Cerebellar cortex (tissue), 1 donor: ENCODE measurements at regions not wholly inside any gene's neighbourhood (a gene's known extent, or its start where the extent isn't known, plus 50 kb on each side); places are given as distances from the start of the nearest gene placed in this dataset.
"Not testable (repeated sequence)": the region's sequence is repeated elsewhere in the genome, so short reads cannot be mapped to it uniquely, and the experiment has no call there.

ENCODE experiments used
- DNase-seq: peaks from one replicate; pipeline ENCODE4 v3.0.0-alpha.2; 2015; ENCODE audit warnings: low spot score

DNA sequence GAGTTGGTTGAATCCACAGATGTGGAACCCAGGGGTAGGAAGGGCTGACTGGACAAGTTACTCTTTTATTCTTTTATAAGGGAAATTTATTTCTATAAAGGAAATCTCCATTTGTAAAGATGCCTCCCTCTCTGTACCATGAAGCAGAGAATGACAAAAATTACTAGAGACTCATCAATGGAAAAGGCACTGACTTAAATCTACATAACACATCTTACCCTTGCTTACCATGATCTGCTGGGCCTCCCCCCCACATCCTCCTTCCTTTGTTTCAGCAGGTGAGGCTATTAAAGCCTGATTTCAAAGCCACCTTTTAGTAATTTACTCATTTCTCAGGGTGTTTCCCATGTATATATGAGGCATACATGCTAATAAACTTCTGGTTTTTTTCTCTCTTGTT, 130.2 kb upstream of the HDDC2 start:
- DNase-seq = no peak

- no peak for DNase-seq
These were observed 131.2 kb upstream of the HDDC2 start for GRCh38 chr6:125432963-125433362.

DNA sequence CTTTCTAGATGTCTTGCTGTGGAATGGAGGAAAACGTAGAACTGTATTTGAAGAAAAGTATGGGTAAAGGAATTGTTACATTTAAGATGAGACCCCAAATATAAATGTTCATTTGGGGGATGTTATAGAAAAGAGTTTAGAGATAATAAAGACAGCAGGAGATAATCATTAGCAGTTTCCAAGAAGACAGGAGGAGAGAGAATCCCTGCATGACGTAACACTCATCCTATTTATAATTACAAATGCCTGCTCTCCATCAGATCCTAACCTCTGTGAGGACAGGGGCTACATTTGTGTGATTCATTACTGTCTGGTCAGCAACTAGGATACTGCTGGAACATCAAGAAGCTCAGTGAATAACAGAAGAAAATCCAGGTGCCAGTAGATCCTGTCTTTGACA, 133.0 kb upstream of the HDDC2 start:
- DNase-seq = no peak

DNA sequence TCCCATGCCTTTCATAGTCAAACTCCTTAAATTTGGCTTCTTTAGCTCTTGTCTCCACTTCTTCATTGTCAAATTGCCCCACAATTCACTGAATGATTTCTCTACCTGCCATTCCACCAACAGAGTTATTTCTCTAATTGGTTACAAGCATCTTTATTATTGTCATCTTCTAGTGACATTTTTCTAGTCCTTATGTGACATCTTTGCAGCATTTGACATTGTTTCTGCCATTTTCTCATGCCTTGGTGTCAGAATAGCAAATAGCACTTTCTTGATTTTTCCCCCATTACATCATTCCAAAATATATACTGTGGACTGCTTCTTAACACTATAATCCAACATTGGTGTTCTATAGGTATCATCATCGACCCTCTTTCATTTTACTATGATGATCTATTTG, 137.7 kb upstream of the HDDC2 start:
- DNase-seq = no peak

DNA sequence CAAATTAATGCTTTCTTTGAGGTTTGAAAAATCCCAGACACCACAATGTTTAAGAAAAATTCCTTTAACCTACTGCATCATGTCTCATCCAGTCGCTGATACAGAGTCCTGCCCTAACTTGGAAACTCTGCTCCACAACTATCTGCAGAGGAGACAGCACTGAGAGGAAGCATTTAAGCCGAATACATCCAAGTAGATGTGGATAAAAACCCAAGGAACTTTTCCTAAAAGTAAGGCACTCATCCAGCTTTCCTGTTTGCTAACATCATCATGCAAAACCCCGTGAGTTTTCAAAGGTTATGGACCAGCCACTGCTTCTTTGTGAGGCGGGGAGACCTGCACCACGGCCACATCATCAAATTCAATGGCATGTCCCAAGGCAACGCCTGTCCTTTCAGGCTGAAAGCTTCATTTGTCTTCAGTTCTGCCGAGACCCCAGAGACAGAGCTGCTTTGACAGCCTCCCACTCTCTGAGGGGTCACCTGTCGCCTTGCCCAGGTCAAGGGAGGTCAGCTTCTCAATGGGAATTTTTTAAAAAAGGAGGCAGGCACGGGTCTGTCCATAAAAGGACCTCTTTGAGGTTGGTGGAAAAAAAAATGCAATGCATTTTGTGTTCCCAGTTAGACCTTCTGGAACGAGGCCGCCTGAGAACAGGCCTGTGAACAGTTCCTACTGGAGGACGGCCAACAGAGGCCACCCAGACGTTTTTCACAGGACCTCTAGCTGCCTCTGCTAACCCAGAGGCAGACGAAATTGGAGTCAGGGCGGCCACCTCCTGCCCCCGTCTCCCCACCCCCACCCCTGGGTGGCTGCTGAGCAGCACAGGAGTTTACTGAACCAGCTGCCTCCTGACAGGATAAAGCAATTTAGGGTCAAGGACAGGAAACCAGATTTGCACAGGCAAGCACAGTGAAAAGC, 142.5 kb upstream of the HDDC2 start:
- peak; percentile 3 for DNase-seq

GRCh38 chr6:125445054-125445453, 143.3 kb upstream of the HDDC2 start:
- DNase-seq = no peak

DNA sequence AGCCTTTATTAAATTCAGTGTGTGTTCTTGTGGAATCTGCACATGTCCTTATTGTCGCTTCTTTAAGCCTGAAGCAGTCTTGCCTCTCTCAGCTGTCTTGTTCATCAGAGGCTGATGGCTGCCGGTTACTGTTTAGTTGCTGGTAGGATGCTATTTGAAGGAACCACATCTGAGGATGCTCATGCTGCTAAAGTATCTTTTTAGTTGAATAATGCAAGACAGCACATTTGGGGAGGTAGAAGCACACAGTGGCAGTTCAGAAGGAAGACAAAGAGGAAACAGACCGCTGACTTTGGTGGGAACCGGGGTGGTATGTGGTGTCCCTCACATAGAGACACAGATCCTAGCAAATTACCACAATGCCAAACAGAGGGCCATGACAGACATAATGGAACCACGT, 144.2 kb upstream of the HDDC2 start:
- no peak for DNase-seq

DNA sequence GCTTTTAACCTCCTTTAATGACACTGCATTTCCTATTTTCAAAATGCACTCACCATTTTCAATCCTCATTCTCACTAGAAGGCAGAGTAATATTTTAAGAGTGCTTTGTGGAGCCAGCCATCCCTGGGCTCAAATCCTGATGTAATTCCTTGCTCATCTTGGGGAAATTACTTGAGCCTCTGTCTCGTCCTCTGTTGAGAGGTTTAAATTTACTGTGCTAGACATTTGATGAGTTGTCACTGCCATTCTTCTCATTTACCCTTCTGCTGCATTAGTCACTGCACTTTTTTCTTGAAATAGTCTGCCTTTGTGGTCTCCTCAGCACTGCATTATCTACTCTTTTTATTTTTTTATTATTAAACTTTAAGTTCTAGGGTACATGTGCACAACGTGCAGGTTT, 150.0 kb upstream of the HDDC2 start:
- DNase-seq = no peak

- DNase-seq = no peak
These were observed 151.7 kb upstream of the HDDC2 start for GRCh38 chr6:125453516-125453915.

DNA sequence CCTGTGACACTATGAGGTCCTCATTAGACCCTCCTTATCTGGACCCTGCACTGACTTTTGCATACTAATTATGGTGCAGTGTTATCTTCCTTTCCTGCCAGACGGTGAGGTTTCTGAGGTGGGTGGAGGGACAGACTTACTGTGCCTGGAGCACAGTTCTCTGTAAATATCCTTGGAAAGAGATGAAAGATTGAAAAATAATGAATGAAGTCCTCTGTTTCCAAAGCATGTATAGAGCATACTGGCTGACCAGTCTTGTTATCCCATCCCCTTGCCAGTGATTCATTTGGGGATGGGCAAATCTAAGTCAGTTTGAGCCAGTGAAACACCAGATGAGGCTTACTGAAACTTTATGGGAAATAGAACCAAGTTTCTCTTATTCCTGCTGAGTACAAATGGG, 152.6 kb upstream of the HDDC2 start:
- DNase-seq = no peak

DNA sequence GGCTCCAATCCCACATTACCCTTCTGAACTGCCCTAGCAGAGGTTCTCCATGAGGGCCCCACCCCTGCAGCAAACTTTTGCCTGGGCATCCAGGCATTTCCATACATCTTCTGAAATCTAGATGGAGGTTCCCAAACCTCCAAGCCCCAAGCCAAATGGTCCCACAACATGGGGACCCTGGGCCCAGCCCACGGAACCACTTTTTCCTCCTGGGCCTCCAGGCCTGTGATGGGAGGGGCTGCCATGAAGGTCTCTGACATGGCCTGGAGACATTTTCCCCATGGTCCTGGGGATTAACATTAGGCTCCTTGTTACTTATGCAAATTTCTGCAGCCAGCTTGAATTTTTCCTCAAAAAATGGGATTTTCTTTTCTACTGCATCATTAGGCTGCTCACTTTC, 156.7 kb upstream of the HDDC2 start:
- DNase-seq = not testable (repeated sequence)

DNA sequence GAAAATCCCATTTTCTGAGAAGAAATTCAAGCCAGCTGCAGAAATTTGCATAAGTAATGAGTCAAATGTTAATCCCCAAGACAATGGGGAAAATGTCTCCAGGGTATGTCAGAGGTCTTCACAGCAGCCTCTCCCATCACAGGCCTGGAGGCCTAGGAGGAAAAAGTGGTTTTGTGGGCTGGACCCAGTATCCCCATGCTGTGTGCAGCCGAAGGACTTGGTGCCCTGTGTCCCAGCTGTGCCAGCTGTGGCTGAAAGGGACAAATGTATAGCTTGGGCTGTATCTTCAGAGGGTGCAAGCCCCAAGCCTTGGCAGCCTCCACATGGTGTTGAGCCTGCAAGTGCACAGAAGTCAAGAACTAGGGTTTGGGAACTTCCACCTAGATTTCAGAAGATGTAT, 163.6 kb upstream of the HDDC2 start:
- not testable (repeated sequence) for DNase-seq

GRCh38 chr6:125469915-125470314, 168.1 kb upstream of the HDDC2 start:
- no peak for DNase-seq

- no peak for DNase-seq
These were observed 169.9 kb upstream of the HDDC2 start for GRCh38 chr6:125471667-125472066.

GRCh38 chr6:125474061-125474460, 172.3 kb upstream of the HDDC2 start:
- DNase-seq = no peak

DNA sequence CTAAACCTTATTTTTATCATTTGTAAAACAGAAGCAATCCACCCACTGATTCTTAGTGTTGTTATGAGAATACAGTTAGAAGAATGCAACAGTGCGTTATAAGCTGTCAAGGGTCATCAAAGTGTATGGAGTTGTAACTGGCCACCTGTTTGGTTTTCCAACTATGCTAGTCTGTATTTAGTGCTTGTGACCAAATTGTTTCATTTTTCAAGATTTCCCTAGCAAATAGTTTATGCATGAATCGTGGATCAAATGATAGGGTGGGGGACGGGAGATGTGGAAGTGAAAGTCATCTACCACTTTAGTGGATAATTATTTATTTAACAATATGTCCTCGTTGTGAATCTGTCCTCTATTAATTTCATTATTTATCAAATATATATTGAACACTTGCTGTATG, 175.4 kb upstream of the HDDC2 start:
- DNase-seq = no peak

GRCh38 chr6:125477844-125478243, 176.1 kb upstream of the HDDC2 start:
- DNase-seq = no peak

DNA sequence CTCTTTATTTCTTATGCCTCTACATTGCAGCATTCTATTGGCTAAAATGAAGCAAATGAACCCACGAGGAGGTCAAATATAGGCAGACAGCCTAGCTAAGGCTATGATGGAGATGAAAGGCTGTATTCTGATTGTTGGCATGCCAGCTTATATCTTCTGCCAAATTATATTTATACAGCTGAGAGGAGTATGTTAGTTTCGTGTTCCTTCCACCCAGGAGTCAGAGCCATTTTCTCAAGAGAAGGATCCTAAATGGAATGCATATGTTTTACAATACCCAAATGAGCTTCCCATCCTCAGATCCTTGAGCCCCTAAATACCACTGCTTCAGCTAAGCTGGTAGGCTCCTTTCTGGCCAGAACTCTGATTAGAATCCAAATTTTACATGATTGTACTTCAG, 178.4 kb upstream of the HDDC2 start:
- no peak for DNase-seq

DNA sequence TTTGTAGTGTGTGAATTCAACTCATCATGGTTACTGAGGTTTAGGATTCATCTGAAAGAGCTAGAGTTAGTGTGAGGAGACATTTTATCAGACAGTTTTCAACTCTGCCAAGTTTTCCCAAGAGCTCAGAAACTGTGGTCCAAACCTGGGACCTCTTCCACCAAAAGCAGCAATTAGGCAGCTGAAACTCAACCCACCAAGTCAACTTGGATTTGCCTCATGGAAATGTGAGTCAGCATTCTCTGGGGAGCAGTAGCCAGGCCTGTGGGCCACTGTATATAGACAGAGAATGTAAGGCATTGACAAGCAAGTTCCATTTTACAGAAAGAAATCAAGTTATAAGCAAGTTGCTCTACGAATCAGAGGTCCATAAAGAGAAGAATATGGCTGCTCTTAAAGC, 178.8 kb upstream of the HDDC2 start:
- DNase-seq = no peak

DNA sequence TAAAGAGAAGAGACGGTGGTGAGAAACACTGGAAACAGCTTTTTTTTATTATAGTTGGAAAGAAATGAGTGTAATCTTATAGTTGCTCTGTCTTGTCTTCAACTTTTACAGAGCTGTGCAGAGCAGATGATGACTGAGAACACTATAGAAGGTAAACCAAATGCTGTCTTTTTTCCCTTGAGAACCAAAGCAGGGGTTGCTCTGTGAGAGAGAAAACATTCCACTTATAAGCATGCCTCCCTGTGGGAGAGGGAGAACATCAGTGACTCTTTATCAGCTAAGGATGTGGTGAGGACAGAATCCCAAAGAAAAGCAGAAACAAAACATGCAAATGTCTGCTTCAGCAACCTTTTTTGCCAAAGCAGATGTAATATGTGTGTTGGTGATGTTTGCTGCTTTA, 179.3 kb upstream of the HDDC2 start:
- no peak for DNase-seq

GRCh38 chr6:125485757-125486156, 184.0 kb upstream of the HDDC2 start:
- DNase-seq = no peak

DNA sequence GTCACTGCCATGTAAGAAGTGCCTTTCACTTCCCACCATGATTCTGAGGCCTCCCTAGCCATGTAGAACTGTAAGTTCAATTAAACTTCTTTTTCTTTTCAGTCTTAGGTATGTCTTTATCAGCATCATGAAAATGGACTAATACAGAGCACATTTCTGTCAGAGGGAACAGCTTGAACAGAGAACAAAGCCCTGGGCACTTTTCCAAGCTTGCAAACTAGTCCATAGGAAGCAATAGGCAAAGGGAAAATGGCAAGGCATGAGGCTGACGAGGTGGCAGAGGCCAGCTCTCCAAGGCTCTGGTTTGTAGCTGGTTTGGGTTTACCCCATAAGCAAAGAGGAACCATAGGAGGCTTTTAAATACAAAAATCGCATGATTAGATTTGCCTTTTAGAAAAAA, 185.1 kb upstream of the HDDC2 start:
- DNase-seq = peak; percentile 56

DNA sequence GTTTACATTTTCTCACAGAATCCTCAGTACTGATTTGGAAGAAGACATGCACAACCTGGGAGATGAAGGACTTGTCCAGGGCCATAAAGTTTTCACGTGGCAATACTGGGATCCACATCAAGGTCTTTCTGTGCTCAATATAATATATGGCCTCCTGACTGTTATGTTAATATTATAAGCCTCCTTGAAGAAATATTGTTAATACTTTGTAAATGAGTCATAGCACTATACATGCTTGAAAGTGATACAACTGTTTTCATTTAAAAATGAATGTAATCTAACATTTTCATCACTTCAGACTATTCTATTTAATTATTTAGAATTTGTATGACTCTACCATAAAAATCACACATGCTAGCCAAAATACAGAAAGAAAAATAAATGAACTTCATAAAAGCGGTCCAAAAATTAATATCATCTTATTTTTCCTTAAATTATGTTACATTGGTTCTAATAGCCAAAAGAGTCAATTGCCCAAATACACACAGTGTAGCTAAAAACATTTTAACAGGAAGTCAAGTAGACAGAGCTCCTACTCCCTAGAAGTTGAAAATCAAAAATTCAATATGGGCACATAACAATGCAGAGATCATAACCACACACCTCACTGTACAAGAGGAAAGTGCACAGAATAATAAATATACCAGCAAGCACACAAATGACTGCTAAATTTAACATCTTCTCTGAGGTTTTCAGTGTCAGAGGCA, 188.0 kb upstream of the HDDC2 start:
- no peak for DNase-seq
